HCT116 (cell line): ENCODE measurements at regions not wholly inside any gene's neighbourhood (a gene's known extent, or its start where the extent isn't known, plus 50 kb on each side); places are given as distances from the start of the nearest gene placed in this dataset.

ENCODE experiments used
- ATAC-seq: fragments of 200-7000 bp; cut with Tn5 transposase; 2 replicates; pipeline ENCODE4 v1.9.1; 2020; ENCODE audit warnings: mild to moderate bottlenecking, moderate library complexity
- BruUV-seq: library from RNA; stranded (reverse); fragments of 400-500 nt; replicated peaks from 2 replicates; lab custom pipeline; 2021; lab: Mats Ljungman, UMichigan
- CTCF ChIA-PET: fragments of 300-600 bp; sonication (Branson Sonifier 250); formaldehyde crosslinking; loops from one replicate; lab custom pipeline; 2021; ENCODE audit warnings: antibody characterized with exemption; lab: Charles Lee
- POLR2A ChIA-PET: fragments of 300-600, 350-600 bp; sonication (Branson Sonifier 250); formaldehyde crosslinking; loops from one replicate; lab custom pipeline; 2021; ENCODE audit warnings: antibody characterized with exemption; lab: Charles Lee
- RAD21 ChIA-PET, 2 experiments: fragments of 300-600 bp; sonication (Branson Sonifier 250); formaldehyde crosslinking; loops; one replicate each; lab custom pipeline; 2023; ENCODE audit warnings: low total read pairs in 2 of 2; ENCODE audit not compliant: uncharacterized antibody in 2 of 2, unreplicated experiment in 2 of 2, low non-redundant PET in 1 of 2; lab: Charles Lee
- DNase-seq: peaks from one replicate; pipeline ENCODE4 v3.0.0-alpha.2; 2010; ENCODE audit warnings: low read depth, low spot score
- H2AFZ ChIP-seq: fragments of 200-600 bp; shearing (Covaris generic), sonication (generic); 2 replicates; pipeline ENCODE4 v1.6.1; 2017; ENCODE audit warnings: low read depth, mixed run types, mixed read lengths, antibody characterized with exemption, low read length; ENCODE audit not compliant: poor library complexity, severe bottlenecking
- H3K27ac ChIP-seq: 2 replicates; pipeline ENCODE4 v1.5.1; 2012; ENCODE audit warnings: low read depth, low read length
- H3K27me3 ChIP-seq: fragments of 200-600 bp; sonication (generic); 2 replicates; pipeline ENCODE4 v1.6.1; 2016; ENCODE audit warnings: mixed run types, low read length, mixed read lengths; ENCODE audit not compliant: insufficient read depth
- H3K36me3 ChIP-seq, 2 experiments: fragments of 200-500 bp in 1 of 2; fragments of 200-600 bp in 1 of 2; sonication (Bioruptor generic) in 1 of 2; sonication (generic) in 1 of 2; 2 replicates each; pipeline versions ENCODE4 v1.5.1 to v1.6.1; 2014 to 2016; ENCODE audit warnings: low read length in 2 of 2, inconsistent platforms in 1 of 2, mixed read lengths in 1 of 2, mixed run types in 1 of 2; ENCODE audit not compliant: insufficient read depth in 2 of 2, control insufficient read depth in 1 of 2
- H3K4me1 ChIP-seq, 2 experiments: fragments of 200-600 bp in 1 of 2; sonication (generic) in 1 of 2; 2 replicates each; pipeline versions ENCODE4 v1.5.1 to v1.6.1; 2012 to 2017; ENCODE audit warnings: low read length in 2 of 2, inconsistent platforms in 1 of 2, mild to moderate bottlenecking in 1 of 2, mixed read lengths in 1 of 2, mixed run types in 1 of 2, moderate library complexity in 1 of 2; ENCODE audit not compliant: insufficient read depth in 2 of 2, control insufficient read depth in 1 of 2
- H3K4me2 ChIP-seq: fragments of 200-600 bp; sonication (generic); 2 replicates; pipeline ENCODE4 v1.6.1; 2017; ENCODE audit warnings: mixed run types, low read length, mixed read lengths
- H3K4me3 ChIP-seq, 2 experiments: fragments of 200-600 bp in 1 of 2; sonication (generic) in 1 of 2; replicated peaks in 1 of 2; 2 replicates each; pipeline ENCODE4 v1.5.1; 2011 to 2016; ENCODE audit warnings: low read length in 2 of 2, control low read depth in 1 of 2, low read depth in 1 of 2, mild to moderate bottlenecking in 1 of 2, mixed read lengths in 1 of 2, mixed run types in 1 of 2
- H3K79me2 ChIP-seq: fragments of 200-600 bp; sonication (generic); 2 replicates; pipeline ENCODE4 v1.6.1; 2017; ENCODE audit warnings: mild to moderate bottlenecking, mixed run types, low read length, moderate library complexity, mixed read lengths; ENCODE audit not compliant: insufficient read depth
- H3K9ac ChIP-seq: fragments of 200-600 bp; sonication (generic); 2 replicates; pipeline ENCODE4 v1.6.1; 2016; ENCODE audit warnings: low read length, mixed read lengths
- H3K9me2 ChIP-seq: fragments of 200-600 bp; sonication (generic), shearing (Covaris generic); 2 replicates; pipeline ENCODE4 v1.6.1; 2017; ENCODE audit warnings: mixed run types, mild to moderate bottlenecking, moderate library complexity; ENCODE audit not compliant: insufficient read depth
- H3K9me3 ChIP-seq, 2 experiments: fragments of 200-500 bp in 1 of 2; fragments of 200-600 bp in 1 of 2; sonication (Bioruptor generic) in 1 of 2; sonication (generic) in 1 of 2; 2 replicates each; pipeline ENCODE4 v1.6.1; 2014 to 2017; ENCODE audit warnings: low read length in 2 of 2, mixed read lengths in 2 of 2, inconsistent platforms in 1 of 2, low read depth in 1 of 2, mild to moderate bottlenecking in 1 of 2, mixed run types in 1 of 2, moderate library complexity in 1 of 2; ENCODE audit not compliant: control insufficient read depth in 1 of 2, insufficient read depth in 1 of 2
- H4K20me1 ChIP-seq: fragments of 200-600 bp; sonication (generic), shearing (Covaris generic); 2 replicates; pipeline ENCODE4 v1.6.1; 2017; ENCODE audit warnings: mixed run types, mild to moderate bottlenecking, moderate library complexity; ENCODE audit not compliant: insufficient read depth
- POLR2A ChIP-seq: IDR thresholded peaks from 2 replicates; pipeline ENCODE4 v1.7.0; 2011; ENCODE audit warnings: borderline replicate concordance; ENCODE audit not compliant: insufficient read depth, insufficient read length; ENCODE audit errors: extremely low read depth
- POLR2AphosphoS5 ChIP-seq: IDR thresholded peaks from 2 replicates; pipeline ENCODE4 v1.6.1; 2011; ENCODE audit warnings: mild to moderate bottlenecking, low read depth, low read length, moderate library complexity
- RAD21 ChIP-seq: IDR thresholded peaks from 2 replicates; pipeline ENCODE4 v1.6.1; 2012; ENCODE audit warnings: low read depth, mild to moderate bottlenecking
- YY1 ChIP-seq: IDR thresholded peaks from 2 replicates; pipeline ENCODE4 v1.6.1; 2011; ENCODE audit warnings: low read length, low read depth, moderate library complexity, mild to moderate bottlenecking; ENCODE audit not compliant: insufficient replicate concordance; ENCODE audit errors: extremely low read depth
- ZFX ChIP-seq: fragments of 450-650 bp; IDR thresholded peaks from 2 replicates; pipeline ENCODE4 v1.6.1; 2017
- intact Hi-C: fragments of 100-400 bp; cut with micrococcal nuclease; formaldehyde crosslinking; loops from 2 replicates; pipeline ENCODE4 v1.10.0; 2022
- TF ChIP-seq, protein P1 (sequence below): IDR thresholded peaks from 2 replicates; pipeline ENCODE4 v1.6.1; 2012; ENCODE audit warnings: low read depth
- TF ChIP-seq, protein P2 (sequence below): IDR thresholded peaks from 2 replicates; pipeline ENCODE4 v1.6.1; 2012

DNA sequence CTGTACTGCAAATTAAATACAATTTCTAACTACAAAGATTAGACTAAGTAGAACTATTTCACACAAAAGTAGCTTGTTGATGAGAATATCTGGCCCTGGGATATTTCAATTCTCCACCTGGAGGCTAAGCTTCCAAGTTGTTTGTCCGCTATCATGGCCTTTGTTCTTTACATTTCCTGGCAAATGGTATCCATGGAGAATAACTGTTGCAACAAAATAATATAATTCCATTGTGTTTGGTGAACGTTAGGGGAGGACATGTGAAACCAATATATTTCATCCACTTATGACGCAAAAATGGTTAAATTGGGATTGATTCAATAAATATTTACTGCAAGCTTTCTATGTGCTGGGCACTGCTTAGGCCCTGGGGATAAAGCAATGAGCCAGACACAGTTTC, 565.4 kb downstream of the PTPRC start:
- H3K4me1 ChIP-seq, result no peaks in the 10 kb centered on the region
- H3K4me2 ChIP-seq, result no peak overlapping the region
- DNase-seq, result no peak
- no peaks in the 10 kb centered on the region for H3K9me2 ChIP-seq
- no peaks in the 10 kb centered on the region for H3K9me3 ChIP-seq
- H4K20me1 ChIP-seq, result no peaks in the 10 kb centered on the region
- intact Hi-C loops, result no loop called here
- H2AFZ ChIP-seq, result no peak overlapping the region
- no peak overlapping the region for H3K27ac ChIP-seq
- ATAC-seq, result no peak
- no peak overlapping the region for H3K9ac ChIP-seq
- H3K4me3 ChIP-seq, result no peak overlapping the region
- H3K79me2 ChIP-seq, result no peaks in the 10 kb centered on the region
- RAD21 ChIA-PET, result no interaction called here
- TF ChIP-seq YY1 (no peak), ZFX (no peak), RAD21 (no peak), POLR2AphosphoS5 (no peak), POLR2A (no peak)
- TF ChIP-seq, protein P1, sequence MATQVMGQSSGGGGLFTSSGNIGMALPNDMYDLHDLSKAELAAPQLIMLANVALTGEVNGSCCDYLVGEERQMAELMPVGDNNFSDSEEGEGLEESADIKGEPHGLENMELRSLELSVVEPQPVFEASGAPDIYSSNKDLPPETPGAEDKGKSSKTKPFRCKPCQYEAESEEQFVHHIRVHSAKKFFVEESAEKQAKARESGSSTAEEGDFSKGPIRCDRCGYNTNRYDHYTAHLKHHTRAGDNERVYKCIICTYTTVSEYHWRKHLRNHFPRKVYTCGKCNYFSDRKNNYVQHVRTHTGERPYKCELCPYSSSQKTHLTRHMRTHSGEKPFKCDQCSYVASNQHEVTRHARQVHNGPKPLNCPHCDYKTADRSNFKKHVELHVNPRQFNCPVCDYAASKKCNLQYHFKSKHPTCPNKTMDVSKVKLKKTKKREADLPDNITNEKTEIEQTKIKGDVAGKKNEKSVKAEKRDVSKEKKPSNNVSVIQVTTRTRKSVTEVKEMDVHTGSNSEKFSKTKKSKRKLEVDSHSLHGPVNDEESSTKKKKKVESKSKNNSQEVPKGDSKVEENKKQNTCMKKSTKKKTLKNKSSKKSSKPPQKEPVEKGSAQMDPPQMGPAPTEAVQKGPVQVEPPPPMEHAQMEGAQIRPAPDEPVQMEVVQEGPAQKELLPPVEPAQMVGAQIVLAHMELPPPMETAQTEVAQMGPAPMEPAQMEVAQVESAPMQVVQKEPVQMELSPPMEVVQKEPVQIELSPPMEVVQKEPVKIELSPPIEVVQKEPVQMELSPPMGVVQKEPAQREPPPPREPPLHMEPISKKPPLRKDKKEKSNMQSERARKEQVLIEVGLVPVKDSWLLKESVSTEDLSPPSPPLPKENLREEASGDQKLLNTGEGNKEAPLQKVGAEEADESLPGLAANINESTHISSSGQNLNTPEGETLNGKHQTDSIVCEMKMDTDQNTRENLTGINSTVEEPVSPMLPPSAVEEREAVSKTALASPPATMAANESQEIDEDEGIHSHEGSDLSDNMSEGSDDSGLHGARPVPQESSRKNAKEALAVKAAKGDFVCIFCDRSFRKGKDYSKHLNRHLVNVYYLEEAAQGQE, result no peak
- TF ChIP-seq, protein P2, sequence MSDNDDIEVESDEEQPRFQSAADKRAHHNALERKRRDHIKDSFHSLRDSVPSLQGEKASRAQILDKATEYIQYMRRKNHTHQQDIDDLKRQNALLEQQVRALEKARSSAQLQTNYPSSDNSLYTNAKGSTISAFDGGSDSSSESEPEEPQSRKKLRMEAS, result no peak
- POLR2A ChIA-PET, result no interaction called here
- H3K27me3 ChIP-seq, result no peaks in the 10 kb centered on the region
- H3K36me3 ChIP-seq, result no peaks in the 10 kb centered on the region
- CTCF ChIA-PET, result no interaction called here
- no TSS peak for BruUV-seq
